ENCODE measurements at regions not wholly inside any gene's neighbourhood (a gene's known extent, or its start where the extent isn't known, plus 50 kb on each side); places are given as distances from the start of the nearest gene placed in this dataset.

DNA sequence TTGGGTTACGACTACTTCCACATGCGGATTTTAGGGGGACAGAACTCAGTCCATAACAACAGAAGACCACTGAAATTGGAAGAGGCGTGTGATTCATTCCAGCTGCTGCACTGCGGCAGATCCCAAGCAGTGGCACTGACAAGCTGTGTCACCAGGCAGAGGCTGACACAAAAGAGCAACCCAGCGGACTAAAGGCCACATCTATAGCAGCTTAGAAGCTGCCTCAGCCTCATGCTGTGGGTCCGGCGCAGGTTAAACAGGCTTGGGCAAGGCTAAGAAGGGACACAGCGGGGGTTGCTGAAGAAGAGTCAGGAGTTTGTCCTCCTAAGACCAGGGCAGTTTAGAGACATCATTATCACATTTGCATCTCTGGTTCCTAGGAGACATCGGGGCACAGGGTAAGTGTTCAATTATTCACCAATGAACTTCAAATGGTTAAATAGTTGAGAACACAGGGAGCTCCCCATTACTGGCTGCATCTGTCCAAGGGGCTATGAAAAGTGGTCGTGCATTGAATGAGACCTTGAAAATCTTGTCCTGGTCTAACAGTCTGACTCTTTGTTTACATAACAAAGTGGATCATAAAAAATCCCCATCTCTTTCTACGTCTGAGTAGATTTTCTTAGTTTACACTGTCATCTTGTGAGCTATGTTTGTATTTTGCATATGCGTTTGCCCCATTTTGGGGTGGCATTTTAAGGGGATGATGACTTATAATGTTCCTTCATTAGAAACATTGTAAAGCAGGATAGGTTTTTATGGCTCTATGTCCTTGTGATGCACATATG lies 162.3 kb upstream of the TRIB2 start:
- no peak for TF ChIP-seq CTCF (IDR thresholded peaks at IDR 0.05)
- TF ChIP-seq POLR2A (IDR thresholded peaks at IDR 0.05): no peak
